ENCODE measurements at regions not wholly inside any gene's neighbourhood (a gene's known extent, or its start where the extent isn't known, plus 50 kb on each side); places are given as distances from the start of the nearest gene placed in this dataset.
A peak's percentile ranks its signal among the peaks of the same experiment; 100 is the strongest.

DNA sequence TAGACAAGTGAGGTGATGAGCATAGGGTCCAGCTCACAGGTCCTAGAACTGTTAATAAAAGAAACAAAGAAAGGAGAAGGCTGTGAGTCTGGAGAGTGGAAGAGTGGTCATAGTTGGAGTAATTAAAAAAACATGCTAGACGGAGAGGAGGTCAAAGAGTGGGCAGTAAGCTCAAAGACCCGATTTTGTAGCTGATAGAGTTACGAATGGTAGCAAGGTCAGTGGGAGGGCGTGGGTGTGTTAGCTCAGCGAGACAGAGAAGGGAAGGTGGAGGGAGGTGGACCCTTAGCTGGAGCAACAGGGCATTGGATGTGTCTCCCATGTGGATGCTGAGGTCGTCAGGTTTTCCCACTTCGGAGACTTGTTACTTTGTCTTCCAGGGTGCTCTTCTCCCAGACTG, 431.7 kb downstream of the CDH26 start:
- DNase-seq, result no peak

DNA sequence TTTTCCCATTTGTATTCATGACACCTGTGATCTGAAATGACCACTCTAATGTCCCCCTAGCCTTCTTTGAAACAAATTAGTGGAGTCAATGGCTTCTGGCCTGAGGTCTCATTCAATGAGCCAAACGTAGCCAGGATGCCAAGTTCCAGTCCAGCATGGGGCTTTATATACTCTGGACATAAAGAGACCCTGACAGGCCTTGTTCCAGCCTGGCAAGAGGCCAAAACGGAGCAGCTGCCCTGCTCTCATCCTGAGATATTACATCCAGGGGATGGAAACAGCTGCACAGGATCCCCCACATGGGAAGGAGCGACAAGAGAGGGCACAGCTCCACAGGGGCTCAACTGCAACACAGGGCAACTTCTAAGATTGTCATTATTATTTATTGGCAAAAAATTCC, 437.8 kb downstream of the CDH26 start:
- DNase-seq, result peak; percentile 18

DNA sequence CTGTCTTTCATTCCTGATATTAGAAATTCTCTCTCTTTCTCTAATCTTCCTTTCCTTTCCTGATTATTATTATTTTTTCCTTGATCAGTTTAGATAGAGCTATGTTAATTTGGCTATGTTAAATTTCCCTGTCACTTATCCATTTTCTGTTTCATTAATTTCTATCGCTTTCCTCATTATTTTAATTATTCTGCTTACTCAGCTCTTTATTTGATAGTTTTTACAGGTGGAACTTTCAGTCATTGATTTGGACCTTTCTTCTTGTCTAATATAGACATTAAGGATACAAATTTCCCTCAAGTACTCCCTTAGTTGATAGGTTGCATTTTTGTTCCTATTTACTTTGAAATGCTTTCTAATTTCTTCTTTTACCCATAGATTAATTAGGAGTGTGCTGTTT, 442.3 kb downstream of the CDH26 start:
- no peak for DNase-seq

DNA sequence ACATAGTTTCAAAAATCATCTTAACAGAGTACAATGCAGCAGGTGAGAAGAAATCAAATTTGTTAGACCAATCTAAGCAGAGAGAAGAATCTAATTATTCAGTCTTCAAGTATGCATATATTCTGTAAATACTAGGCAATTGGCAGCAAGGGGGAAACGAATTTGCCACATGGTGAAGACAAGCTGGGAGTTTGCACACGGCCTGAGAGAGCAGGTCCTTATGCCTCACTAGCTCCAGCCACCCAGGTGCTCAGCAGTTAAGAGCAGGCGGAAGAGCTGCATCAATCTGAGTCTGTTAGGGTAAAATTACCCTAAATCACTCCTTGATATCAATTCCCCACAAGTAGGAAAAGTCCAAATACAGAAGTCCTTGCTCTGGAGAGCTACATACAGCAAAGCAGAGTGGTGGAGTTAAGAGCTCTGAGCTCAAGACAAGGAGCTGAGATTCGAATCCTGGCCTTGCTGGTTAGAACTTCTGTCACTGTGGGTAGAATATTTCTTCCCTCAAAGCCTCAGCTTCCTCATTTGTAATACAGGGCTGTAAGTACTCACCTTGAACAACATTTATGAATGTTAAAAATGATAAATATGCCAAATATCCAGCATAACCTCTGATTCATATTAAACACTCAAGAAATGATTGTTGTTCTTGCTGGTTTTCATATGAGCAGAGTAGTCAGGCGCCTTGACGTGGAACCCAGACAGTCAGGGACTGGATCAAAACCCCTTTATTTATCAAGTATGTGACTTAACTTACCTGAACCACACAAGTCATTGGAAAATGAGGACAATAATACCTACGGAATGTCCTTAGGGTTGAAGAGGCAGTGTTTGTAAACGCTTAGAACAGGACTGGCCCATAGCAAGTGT, 444.2 kb downstream of the CDH26 start:
- no peak for DNase-seq

- DNase-seq, result no peak
Observed at GRCh38 chr20:60403105-60403741, 445.0 kb downstream of the CDH26 start.

- no peak for DNase-seq
Observed at GRCh38 chr20:60407011-60407771, 449.0 kb downstream of the CDH26 start.

DNA sequence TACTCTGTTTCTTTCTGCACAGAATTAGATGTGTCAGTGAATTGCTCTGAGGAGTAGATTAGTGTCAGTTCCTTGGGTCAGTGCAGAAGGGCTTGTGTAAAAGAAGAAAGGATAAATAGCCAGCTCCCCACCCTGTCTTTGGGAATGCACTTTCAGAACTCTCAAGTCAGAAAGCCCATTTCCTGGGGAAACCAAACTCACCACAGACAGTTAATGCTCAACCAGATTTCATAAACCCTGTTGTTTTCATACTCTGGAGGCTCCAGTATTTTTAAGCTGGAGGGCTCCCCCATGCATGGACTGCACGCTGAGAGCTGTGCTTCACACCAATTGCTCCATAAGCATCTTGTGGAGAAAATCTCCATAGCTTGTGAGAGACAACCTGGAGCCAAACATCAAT, 449.7 kb downstream of the CDH26 start:
- no peak for DNase-seq

- no peak for DNase-seq
Observed at GRCh38 chr20:60408435-60408834, 450.2 kb downstream of the CDH26 start.

DNA sequence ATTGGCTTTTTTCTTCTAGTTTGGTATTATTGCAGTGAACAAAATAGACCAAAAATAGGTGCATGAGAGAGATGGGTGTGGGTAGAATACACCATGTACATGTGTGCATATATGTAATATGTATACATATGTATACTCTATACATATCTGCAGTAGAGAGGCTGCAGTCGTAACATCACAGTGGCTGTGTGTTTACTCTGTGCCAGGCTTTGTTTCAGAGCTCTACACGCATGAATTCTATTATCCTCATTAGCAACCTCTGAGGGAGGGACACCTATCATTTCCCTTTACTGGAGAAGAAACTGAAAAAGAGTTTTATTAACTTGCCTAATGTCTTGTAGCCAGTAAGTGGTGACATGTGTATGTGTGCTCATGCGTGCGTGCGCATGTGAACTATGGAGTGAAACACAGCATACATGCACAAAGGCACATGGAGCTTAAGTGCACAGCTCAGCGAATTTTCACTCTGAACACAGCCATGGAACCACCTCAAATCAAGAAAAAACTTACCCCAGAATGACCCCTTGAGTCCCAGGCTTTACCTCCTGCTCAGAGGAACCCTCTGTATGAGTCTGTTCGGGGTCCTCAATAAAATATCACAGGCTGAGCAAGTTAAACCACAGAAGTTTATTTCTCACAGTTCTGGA, 452.5 kb downstream of the CDH26 start:
- no peak for DNase-seq

GRCh38 chr20:60411813-60412212, 453.6 kb downstream of the CDH26 start:
- no peak for DNase-seq

GRCh38 chr20:60420676-60421229, 462.5 kb downstream of the CDH26 start:
- no peak for DNase-seq

- DNase-seq, result no peak
Observed at GRCh38 chr20:60422848-60423247, 464.6 kb downstream of the CDH26 start.

GRCh38 chr20:60424267-60424902, 466.2 kb downstream of the CDH26 start:
- DNase-seq, result no peak

- DNase-seq, result no peak
Observed at GRCh38 chr20:60427516-60427915, 469.3 kb downstream of the CDH26 start.

GRCh38 chr20:60428651-60429050, 470.4 kb downstream of the CDH26 start:
- no peak for DNase-seq

DNA sequence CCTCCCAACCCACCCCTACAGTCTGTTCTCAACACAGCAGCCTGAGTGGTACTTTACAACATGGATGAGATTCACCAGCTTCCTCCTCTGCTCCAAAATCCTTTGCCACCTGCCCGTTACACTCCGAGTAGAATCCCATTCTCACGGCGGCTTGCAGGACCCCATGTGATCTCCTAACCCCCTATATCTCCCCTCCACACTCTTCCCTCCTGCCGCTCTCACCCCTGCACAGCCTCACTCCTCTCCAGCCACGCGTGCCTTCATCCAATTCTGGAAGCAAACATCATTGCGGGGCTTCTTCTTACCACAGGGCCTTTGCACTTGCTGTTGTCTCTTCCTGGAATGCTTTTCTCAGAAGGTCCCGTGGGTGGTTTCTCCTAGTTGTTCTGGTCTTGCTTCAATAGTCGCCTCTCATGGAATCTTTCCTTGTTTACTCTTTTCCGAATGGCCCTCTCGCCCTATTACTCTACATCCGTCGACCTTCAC, 472.3 kb downstream of the CDH26 start:
- DNase-seq, result no peak

DNA sequence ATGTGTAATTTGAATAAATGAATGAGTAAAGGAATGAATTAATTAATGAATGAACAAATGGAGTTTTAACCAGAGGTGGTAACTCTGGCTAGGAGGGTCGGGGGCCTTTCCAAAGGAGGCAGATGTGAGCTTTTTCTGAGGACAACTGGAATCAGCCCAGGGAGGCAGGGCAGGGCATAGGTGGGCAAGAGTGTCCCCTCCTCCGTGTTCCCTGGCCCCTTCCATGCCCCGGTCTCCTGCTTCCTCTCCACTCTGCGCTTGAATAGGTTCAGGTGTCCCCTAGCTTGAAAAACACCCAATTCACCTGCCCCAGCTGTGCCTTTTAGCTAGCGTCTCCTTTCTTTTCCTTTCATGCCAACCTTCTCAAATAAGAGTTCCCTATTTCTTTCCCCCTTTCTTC, 473.1 kb downstream of the CDH26 start:
- no peak for DNase-seq

GRCh38 chr20:60437418-60437817, 479.2 kb downstream of the CDH26 start:
- DNase-seq, result no peak

DNA sequence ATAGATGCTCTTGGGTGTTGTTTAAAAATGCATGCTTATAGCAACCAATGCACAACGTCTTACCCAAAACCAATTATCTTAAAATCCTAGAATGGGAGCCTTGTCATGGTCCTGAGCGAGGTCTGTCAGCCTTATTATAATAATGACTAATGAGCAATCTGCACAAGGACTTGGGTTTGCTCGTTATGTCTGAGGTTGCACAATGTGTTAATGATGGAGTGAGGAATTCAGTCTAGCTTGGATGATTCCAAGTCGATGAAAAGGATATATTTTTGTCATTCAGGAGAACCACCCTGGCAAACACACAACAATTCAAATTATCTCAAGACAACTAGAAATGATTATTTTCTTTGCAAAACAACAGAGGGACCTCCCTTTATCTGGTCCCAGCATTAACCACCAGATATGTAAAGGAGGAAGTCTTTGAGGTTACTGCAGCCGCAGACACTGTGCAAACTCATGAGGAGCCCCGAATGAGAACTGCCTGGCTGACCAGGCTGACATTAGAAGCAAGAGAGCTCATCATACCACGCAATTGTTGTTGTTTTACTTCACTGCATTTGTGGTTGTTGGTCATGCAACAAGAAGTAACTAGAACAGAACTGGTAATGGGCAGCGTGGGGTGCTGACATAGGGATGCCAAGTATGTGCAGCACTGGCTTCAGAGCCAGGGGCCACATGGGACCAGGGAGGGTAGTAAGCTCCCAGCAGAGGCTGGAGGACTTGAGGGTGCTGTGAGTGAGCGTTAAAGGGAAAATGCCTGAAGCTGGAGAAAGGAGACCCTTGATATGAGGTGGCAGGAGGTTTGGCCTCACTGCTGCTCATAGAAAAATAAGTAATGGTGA, 488.3 kb downstream of the CDH26 start:
- no peak for DNase-seq

GRCh38 chr20:60447703-60448102, 489.5 kb downstream of the CDH26 start:
- DNase-seq, result no peak
